Progenitor cell of endocrine pancreas (in vitro differentiated cells): ENCODE measurements at regions not wholly inside any gene's neighbourhood (a gene's known extent, or its start where the extent isn't known, plus 50 kb on each side); places are given as distances from the start of the nearest gene placed in this dataset.

Experiments
- DNase-seq: peaks from one replicate; pipeline ENCODE4 v3.0.0; 2021; ENCODE audit warnings: low spot score; ENCODE audit not compliant: unreplicated experiment
- H3K27ac Mint-ChIP-seq: 2 replicates; pipeline ENCODE4 v1.8.0; 2021; ENCODE audit warnings: mild to moderate bottlenecking, moderate library complexity, mixed read lengths
- H3K27me3 Mint-ChIP-seq: 2 replicates; pipeline ENCODE4 v1.8.0; 2021; ENCODE audit warnings: mixed read lengths
- H3K36me3 Mint-ChIP-seq: 2 replicates; pipeline ENCODE4 v1.8.0; 2022; ENCODE audit warnings: mixed read lengths; ENCODE audit not compliant: insufficient read depth
- H3K4me1 Mint-ChIP-seq: 2 replicates; pipeline ENCODE4 v1.8.0; 2021; ENCODE audit warnings: low read depth, mixed read lengths
- H3K4me3 Mint-ChIP-seq: 2 replicates; pipeline ENCODE4 v1.8.0; 2021; ENCODE audit warnings: low read depth, mild to moderate bottlenecking, moderate library complexity, mixed read lengths
- H3K9me3 Mint-ChIP-seq: 2 replicates; pipeline ENCODE4 v1.8.0; 2021; ENCODE audit warnings: low read depth, mixed read lengths
- TF ChIP-seq, protein P1 (sequence below): fragments of 200-600 bp; sonication (generic); IDR thresholded peaks from one replicate; pipeline ENCODE4 v1.5.0; 2021; ENCODE audit warnings: antibody characterized with exemption, mild to moderate bottlenecking; ENCODE audit not compliant: unreplicated experiment

DNA sequence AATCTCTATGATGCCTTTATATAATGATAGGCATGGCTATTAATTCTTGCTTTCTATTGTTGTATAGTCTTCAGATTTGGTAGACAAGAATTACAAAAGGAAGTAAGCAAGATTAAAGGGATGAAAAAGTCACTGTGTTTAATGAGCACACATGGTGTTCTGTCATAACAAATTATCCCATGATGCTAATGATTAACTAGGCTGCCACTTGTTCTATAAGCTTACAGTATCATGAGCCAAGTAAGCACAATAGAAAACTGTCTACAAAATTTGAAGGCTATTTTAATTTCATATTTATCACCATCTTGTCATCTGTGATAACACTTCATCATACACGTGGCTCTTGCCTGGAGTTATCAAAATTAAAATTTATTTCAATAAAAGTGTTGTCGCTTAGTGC lies 466.7 kb downstream of the GASK1B start:
- no peaks in the 10 kb centered on the region for H3K4me1 Mint-ChIP-seq
- H3K36me3 Mint-ChIP-seq = no peaks in the 10 kb centered on the region
- H3K4me3 Mint-ChIP-seq = no peak overlapping the region
- DNase-seq = no peak
- H3K27me3 Mint-ChIP-seq = no peaks in the 10 kb centered on the region
- TF ChIP-seq, protein P1, sequence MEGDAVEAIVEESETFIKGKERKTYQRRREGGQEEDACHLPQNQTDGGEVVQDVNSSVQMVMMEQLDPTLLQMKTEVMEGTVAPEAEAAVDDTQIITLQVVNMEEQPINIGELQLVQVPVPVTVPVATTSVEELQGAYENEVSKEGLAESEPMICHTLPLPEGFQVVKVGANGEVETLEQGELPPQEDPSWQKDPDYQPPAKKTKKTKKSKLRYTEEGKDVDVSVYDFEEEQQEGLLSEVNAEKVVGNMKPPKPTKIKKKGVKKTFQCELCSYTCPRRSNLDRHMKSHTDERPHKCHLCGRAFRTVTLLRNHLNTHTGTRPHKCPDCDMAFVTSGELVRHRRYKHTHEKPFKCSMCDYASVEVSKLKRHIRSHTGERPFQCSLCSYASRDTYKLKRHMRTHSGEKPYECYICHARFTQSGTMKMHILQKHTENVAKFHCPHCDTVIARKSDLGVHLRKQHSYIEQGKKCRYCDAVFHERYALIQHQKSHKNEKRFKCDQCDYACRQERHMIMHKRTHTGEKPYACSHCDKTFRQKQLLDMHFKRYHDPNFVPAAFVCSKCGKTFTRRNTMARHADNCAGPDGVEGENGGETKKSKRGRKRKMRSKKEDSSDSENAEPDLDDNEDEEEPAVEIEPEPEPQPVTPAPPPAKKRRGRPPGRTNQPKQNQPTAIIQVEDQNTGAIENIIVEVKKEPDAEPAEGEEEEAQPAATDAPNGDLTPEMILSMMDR = no peak
- H3K9me3 Mint-ChIP-seq = peaks cover 3% of the 10 kb centered on the region
- no peak overlapping the region for H3K27ac Mint-ChIP-seq

DNA sequence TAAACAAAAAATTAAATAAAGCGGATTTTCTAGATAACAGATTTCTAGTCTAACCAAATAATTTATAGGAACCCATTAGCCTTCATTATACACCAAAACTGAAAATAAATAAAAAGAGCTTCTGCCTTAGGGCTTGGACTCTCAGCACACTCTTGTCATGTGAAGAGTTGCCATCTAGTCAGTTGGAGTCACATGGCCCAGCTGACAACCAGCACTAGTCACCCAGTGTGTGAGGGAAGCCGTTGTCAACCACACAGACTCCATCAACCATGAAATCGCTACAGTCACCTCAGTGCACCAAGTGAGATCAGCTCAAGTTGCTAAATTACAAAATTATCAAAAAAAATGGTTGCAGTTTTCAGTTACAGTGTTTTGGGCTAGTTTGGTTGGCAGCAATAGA lies 470.0 kb downstream of the GASK1B start:
- TF ChIP-seq, protein P1 = no peak
- no peaks in the 10 kb centered on the region for H3K4me1 Mint-ChIP-seq
- no peak overlapping the region for H3K27ac Mint-ChIP-seq
- DNase-seq = no peak
- no peaks in the 10 kb centered on the region for H3K36me3 Mint-ChIP-seq
- H3K9me3 Mint-ChIP-seq = peaks cover 3% of the 10 kb centered on the region
- H3K4me3 Mint-ChIP-seq = no peak overlapping the region
- H3K27me3 Mint-ChIP-seq = no peaks in the 10 kb centered on the region

DNA sequence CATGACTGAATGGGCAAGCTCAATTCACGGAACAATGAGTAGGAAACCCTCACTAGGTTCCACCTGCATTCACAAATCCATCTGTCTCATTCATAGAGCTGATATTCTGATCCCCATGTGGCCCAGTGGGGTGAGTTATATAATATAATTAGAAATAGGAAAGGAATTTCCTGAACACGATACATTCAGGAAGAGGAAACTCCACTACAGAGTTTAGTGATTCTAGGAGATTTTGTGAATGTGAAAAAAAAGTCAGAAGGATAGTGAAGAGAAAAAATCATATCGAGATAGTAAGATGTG lies 471.2 kb downstream of the GASK1B start:
- Mint-ChIP-seq H3K4me1 (no peaks in the 10 kb centered on the region), H3K27me3 (no peaks in the 10 kb centered on the region), H3K9me3 (no peaks in the 10 kb centered on the region), H3K27ac (no peak overlapping the region), H3K4me3 (no peak overlapping the region), H3K36me3 (no peaks in the 10 kb centered on the region)
- DNase-seq = no peak
- TF ChIP-seq, protein P1 = no peak

DNA sequence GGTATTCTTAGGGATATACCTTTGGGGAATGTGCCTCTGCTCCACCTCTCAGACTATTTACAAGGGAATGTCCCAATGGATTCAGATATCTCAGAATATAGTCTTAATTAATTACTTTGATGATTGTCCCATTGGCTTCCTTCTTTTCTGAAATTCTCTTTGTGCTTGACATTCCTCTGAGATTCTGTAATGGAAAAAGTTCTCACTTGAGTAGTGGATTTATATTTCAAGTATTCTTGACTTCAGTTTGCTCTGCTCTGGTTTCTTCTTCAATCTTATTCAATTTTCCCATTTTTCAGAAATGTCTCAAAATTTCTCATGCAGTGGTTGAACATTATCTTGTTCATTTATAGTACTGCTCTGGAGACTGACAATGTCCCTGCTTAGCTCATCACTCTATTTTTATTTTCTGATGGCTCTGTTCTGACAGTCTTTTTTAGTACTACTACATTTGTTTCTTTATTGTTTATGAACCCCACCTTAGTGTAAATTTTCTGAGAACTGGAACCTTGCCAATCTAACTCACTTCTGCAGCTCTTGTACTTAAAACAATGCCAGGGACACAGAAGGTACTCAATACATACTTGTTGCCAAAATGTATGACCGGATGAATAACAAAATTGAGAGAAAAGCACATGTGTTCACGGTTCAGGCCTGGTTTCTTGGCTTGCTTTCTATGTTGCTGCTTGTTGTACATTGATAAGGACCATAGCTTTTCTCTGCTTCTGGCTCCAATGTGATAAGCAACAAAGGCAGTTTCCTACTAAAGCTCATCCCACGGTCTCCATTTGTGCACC lies 471.7 kb downstream of the GASK1B start:
- no peaks in the 10 kb centered on the region for H3K4me1 Mint-ChIP-seq

DNA sequence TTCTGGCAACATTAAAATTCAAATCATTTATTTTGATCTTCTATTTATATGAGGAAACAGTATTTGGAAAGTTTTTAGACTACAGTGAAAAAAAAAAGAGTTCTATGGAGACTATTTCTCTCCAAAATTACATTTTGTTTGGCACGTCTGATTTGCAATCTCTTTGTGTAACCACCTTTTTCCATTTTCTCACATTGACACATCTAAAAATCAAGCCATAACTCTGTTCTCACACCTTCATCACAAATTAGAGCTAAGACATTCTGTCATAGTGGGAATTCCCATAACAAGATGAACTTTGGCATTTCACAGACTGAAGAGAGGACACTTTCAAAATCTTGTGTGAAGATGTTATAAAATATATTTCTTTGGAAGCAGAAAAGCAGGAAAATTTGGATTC lies 468.9 kb downstream of the GRIA2 start:
- Mint-ChIP-seq H3K27ac (no peak overlapping the region), H3K4me3 (no peak overlapping the region), H3K9me3 (peaks cover 3% of the 10 kb centered on the region), H3K27me3 (no peaks in the 10 kb centered on the region), H3K4me1 (no peaks in the 10 kb centered on the region), H3K36me3 (no peaks in the 10 kb centered on the region)
- DNase-seq = no peak
- TF ChIP-seq, protein P1 = no peak

More for the DNA sequence above, 471.7 kb downstream of the GASK1B start:
- no peak overlapping the region for H3K4me3 Mint-ChIP-seq
- no peak for DNase-seq
- H3K27me3 Mint-ChIP-seq = no peaks in the 10 kb centered on the region
- TF ChIP-seq, protein P1 = no peak
- H3K9me3 Mint-ChIP-seq = no peaks in the 10 kb centered on the region
- no peak overlapping the region for H3K27ac Mint-ChIP-seq
- H3K36me3 Mint-ChIP-seq = no peaks in the 10 kb centered on the region
